WTC11 (cell line): ENCODE measurements at regions not wholly inside any gene's neighbourhood (a gene's known extent, or its start where the extent isn't known, plus 50 kb on each side); places are given as distances from the start of the nearest gene placed in this dataset.
"Not testable (repeated sequence)": the region's sequence is repeated elsewhere in the genome, so short reads cannot be mapped to it uniquely, and the experiment has no call there.

Experiments used
- ATAC-seq: fragments of 200-7000 bp; cut with Tn5 transposase; 2 replicates; pipeline ENCODE4 v1.10.0; 2021; ENCODE audit warnings: mild to moderate bottlenecking, moderate library complexity
- CTCF ChIA-PET: fragments of 300-600 bp; sonication (Branson Sonifier 250); formaldehyde crosslinking; loops from one replicate; lab custom pipeline; 2021; ENCODE audit warnings: antibody characterized with exemption; lab: Charles Lee
- POLR2A ChIA-PET: fragments of 350-600 bp; sonication (Branson Sonifier 250); formaldehyde crosslinking; loops from one replicate; lab custom pipeline; 2021; ENCODE audit warnings: antibody characterized with exemption; lab: Charles Lee
- DNase-seq: peaks from one replicate; pipeline ENCODE4 v3.0.0; 2021; ENCODE audit warnings: low spot score
- H3K27ac Mint-ChIP-seq: 2 replicates; pipeline ENCODE4 v1.8.0; 2021; ENCODE audit warnings: mixed read lengths
- H3K27me3 Mint-ChIP-seq: 2 replicates; pipeline ENCODE4 v1.8.0; 2021; ENCODE audit warnings: low read depth, mild to moderate bottlenecking, moderate library complexity, mixed read lengths
- H3K36me3 Mint-ChIP-seq: 2 replicates; pipeline ENCODE4 v1.8.0; 2021; ENCODE audit warnings: mixed read lengths
- H3K4me1 Mint-ChIP-seq: 2 replicates; pipeline ENCODE4 v1.8.0; 2022; ENCODE audit warnings: mixed read lengths
- H3K4me3 Mint-ChIP-seq: 2 replicates; pipeline ENCODE4 v1.8.0; 2021; ENCODE audit warnings: mild to moderate bottlenecking, moderate library complexity, mixed read lengths
- H3K9me3 Mint-ChIP-seq: 2 replicates; pipeline ENCODE4 v1.8.0; 2021; ENCODE audit warnings: mixed read lengths
- CREM ChIP-seq: sonication (generic); formaldehyde crosslinking; IDR thresholded peaks from 2 replicates; pipeline ENCODE4 v1.8.1; 2022; ENCODE audit warnings: mild to moderate bottlenecking, missing genetic modification reagents, moderate library complexity
- GRHL2 ChIP-seq: fragments of 250-450 bp; sonication (Bioruptor Pico); IDR thresholded peaks from 2 replicates; pipeline ENCODE4 v1.8.0; 2022; ENCODE audit warnings: mild to moderate bottlenecking, moderate library complexity; ENCODE audit not compliant: insufficient replicate concordance, severe bottlenecking
- HMGA2 ChIP-seq: fragments of 250-450 bp; sonication (Bioruptor Pico); IDR thresholded peaks from 2 replicates; pipeline ENCODE4 v1.4.0; 2021; ENCODE audit warnings: mild to moderate bottlenecking, moderate library complexity
- PRRX2 ChIP-seq: fragments of 250-450 bp; sonication (Bioruptor Pico); IDR thresholded peaks from 2 replicates; pipeline ENCODE4 v1.8.0; 2021; ENCODE audit warnings: mild to moderate bottlenecking
- TCF7 ChIP-seq: sonication (generic); formaldehyde crosslinking; IDR thresholded peaks from 2 replicates; pipeline ENCODE4 v1.8.0; 2022; ENCODE audit warnings: mild to moderate bottlenecking, low read depth, missing genetic modification reagents, moderate library complexity
- TP53 ChIP-seq: sonication (generic); formaldehyde crosslinking; IDR thresholded peaks from 2 replicates; pipeline ENCODE4 v1.8.1; 2023; ENCODE audit warnings: mild to moderate bottlenecking, missing genetic modification reagents
- ZBTB21 ChIP-seq: sonication (generic); formaldehyde crosslinking; IDR thresholded peaks from 2 replicates; pipeline ENCODE4 v1.8.1; 2023; ENCODE audit warnings: mild to moderate bottlenecking, missing genetic modification reagents, borderline replicate concordance
- ZNF396 ChIP-seq: fragments of 250-450 bp; sonication (Bioruptor Pico); IDR thresholded peaks from 2 replicates; pipeline ENCODE4 v1.8.0; 2021; ENCODE audit warnings: mild to moderate bottlenecking, moderate library complexity, borderline replicate concordance
- ZNF416 ChIP-seq: fragments of 250-450 bp; sonication (Bioruptor Pico); IDR thresholded peaks from 2 replicates; pipeline ENCODE4 v1.9.0; 2021; ENCODE audit warnings: mild to moderate bottlenecking, inconsistent platforms
- TF ChIP-seq, protein P1 (sequence below): sonication (generic); formaldehyde crosslinking; IDR thresholded peaks from 2 replicates; pipeline ENCODE4 v1.8.0; 2023; ENCODE audit warnings: missing genetic modification reagents, mild to moderate bottlenecking, borderline replicate concordance
- TF ChIP-seq, protein P2 (sequence below): sonication (generic); formaldehyde crosslinking; IDR thresholded peaks from 2 replicates; pipeline ENCODE4 v1.8.0; 2022; ENCODE audit warnings: mild to moderate bottlenecking, missing genetic modification reagents
- TF ChIP-seq, protein P3 (sequence below): sonication (generic); formaldehyde crosslinking; IDR thresholded peaks from 2 replicates; pipeline ENCODE4 v1.8.0; 2022; ENCODE audit warnings: mild to moderate bottlenecking, missing genetic modification reagents
- TF ChIP-seq, protein P4 (sequence below): sonication (generic); formaldehyde crosslinking; IDR thresholded peaks from 2 replicates; pipeline ENCODE4 v1.8.1; 2023; ENCODE audit warnings: mild to moderate bottlenecking, moderate library complexity, missing genetic modification reagents
- TF ChIP-seq, protein P5 (sequence below): sonication (generic); formaldehyde crosslinking; IDR thresholded peaks from 2 replicates; pipeline ENCODE4 v1.8.1; 2023; ENCODE audit warnings: mild to moderate bottlenecking, missing genetic modification reagents, moderate library complexity
- TF ChIP-seq, protein P6 (sequence below): fragments of 250-450 bp; sonication (Bioruptor Pico); IDR thresholded peaks from 2 replicates; pipeline ENCODE4 v1.9.0; 2021; ENCODE audit warnings: moderate library complexity, mild to moderate bottlenecking, inconsistent platforms, borderline replicate concordance
- TF ChIP-seq, protein P7 (sequence below): sonication (generic); formaldehyde crosslinking; IDR thresholded peaks from 2 replicates; pipeline ENCODE4 v1.8.1; 2022; ENCODE audit warnings: low read depth, missing genetic modification reagents, borderline replicate concordance
- TF ChIP-seq, protein P8 (sequence below): sonication (generic); formaldehyde crosslinking; IDR thresholded peaks from 2 replicates; pipeline ENCODE4 v1.8.1; 2022; ENCODE audit warnings: mild to moderate bottlenecking, missing genetic modification reagents, moderate library complexity, borderline replicate concordance

DNA sequence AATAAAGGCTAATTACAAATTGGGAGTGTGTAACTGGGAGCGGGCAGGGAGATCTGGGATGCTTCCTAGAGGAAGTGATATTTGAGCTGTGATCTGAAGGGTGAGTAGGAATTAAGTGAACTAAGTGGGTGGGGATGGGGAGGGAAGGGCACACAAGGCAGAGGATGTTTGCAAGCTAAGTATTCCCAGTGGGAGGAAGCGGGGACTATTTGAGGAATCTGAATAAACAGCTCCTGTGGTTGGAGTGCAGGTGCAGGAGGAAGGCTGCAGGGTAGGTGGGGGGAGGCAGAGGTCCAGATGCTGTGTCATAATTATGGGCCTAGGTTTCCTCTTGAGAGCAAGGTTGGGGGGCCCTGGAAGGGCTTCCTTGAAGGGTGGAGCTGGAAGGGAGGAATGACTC, 102.1 kb upstream of the HS3ST2 start (continued):
- TF ChIP-seq, protein P1, sequence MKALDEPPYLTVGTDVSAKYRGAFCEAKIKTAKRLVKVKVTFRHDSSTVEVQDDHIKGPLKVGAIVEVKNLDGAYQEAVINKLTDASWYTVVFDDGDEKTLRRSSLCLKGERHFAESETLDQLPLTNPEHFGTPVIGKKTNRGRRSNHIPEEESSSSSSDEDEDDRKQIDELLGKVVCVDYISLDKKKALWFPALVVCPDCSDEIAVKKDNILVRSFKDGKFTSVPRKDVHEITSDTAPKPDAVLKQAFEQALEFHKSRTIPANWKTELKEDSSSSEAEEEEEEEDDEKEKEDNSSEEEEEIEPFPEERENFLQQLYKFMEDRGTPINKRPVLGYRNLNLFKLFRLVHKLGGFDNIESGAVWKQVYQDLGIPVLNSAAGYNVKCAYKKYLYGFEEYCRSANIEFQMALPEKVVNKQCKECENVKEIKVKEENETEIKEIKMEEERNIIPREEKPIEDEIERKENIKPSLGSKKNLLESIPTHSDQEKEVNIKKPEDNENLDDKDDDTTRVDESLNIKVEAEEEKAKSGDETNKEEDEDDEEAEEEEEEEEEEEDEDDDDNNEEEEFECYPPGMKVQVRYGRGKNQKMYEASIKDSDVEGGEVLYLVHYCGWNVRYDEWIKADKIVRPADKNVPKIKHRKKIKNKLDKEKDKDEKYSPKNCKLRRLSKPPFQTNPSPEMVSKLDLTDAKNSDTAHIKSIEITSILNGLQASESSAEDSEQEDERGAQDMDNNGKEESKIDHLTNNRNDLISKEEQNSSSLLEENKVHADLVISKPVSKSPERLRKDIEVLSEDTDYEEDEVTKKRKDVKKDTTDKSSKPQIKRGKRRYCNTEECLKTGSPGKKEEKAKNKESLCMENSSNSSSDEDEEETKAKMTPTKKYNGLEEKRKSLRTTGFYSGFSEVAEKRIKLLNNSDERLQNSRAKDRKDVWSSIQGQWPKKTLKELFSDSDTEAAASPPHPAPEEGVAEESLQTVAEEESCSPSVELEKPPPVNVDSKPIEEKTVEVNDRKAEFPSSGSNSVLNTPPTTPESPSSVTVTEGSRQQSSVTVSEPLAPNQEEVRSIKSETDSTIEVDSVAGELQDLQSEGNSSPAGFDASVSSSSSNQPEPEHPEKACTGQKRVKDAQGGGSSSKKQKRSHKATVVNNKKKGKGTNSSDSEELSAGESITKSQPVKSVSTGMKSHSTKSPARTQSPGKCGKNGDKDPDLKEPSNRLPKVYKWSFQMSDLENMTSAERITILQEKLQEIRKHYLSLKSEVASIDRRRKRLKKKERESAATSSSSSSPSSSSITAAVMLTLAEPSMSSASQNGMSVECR (CRISPR knock-in tag): no peak
- TF ChIP-seq HMGA2 (CRISPR knock-in tag): no peak

DNA sequence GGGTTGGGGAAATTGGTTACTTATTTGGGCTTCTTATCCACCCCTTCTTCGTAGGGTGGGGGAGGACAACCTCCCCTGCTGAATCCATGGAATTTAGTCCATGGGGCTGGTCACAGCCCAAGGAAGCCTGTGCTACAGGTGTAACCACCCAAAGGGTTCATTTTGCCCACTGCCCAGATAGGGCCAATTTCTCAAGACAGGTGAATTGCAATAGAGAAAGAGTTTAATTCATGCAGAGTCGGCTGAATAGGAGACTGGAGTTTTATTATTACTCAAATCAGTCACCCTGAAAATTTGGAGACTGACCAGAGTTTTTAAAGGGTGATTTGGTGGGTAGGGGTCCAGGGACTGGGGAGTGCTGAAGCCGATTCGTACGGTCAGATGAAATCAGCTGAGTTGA, 101.5 kb upstream of the HS3ST2 start:
- DNase-seq (no peak), ATAC-seq (no peak)
- ChIA-PET CTCF (no interaction called here), POLR2A (no interaction called here)
- H3K9me3 Mint-ChIP-seq: peaks cover 37% of the 10 kb centered on the region
- no peak overlapping the region for H3K27ac Mint-ChIP-seq
- no peak overlapping the region for H3K4me3 Mint-ChIP-seq
- H3K27me3 Mint-ChIP-seq: peaks cover 3% of the 10 kb centered on the region
- TF ChIP-seq ZNF396: no peak
- TF ChIP-seq TCF7: no peak
- TF ChIP-seq, protein P2, sequence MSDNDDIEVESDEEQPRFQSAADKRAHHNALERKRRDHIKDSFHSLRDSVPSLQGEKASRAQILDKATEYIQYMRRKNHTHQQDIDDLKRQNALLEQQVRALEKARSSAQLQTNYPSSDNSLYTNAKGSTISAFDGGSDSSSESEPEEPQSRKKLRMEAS (CRISPR knock-in tag): no peak
- TF ChIP-seq GRHL2 (CRISPR knock-in tag): no peak
- TF ChIP-seq CREM (CRISPR knock-in tag): no peak
- TF ChIP-seq, protein P3, sequence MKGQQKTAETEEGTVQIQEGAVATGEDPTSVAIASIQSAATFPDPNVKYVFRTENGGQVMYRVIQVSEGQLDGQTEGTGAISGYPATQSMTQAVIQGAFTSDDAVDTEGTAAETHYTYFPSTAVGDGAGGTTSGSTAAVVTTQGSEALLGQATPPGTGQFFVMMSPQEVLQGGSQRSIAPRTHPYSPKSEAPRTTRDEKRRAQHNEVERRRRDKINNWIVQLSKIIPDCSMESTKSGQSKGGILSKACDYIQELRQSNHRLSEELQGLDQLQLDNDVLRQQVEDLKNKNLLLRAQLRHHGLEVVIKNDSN (CRISPR knock-in tag): no peak
- TF ChIP-seq ZBTB21 (CRISPR knock-in tag): no peak
- TF ChIP-seq, protein P4, sequence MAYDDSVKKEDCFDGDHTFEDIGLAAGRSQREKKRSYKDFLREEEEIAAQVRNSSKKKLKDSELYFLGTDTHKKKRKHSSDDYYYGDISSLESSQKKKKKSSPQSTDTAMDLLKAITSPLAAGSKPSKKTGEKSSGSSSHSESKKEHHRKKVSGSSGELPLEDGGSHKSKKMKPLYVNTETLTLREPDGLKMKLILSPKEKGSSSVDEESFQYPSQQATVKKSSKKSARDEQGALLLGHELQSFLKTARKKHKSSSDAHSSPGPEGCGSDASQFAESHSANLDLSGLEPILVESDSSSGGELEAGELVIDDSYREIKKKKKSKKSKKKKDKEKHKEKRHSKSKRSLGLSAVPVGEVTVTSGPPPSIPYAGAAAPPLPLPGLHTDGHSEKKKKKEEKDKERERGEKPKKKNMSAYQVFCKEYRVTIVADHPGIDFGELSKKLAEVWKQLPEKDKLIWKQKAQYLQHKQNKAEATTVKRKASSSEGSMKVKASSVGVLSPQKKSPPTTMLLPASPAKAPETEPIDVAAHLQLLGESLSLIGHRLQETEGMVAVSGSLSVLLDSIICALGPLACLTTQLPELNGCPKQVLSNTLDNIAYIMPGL (CRISPR knock-in tag): no peak
- TF ChIP-seq, protein P5, sequence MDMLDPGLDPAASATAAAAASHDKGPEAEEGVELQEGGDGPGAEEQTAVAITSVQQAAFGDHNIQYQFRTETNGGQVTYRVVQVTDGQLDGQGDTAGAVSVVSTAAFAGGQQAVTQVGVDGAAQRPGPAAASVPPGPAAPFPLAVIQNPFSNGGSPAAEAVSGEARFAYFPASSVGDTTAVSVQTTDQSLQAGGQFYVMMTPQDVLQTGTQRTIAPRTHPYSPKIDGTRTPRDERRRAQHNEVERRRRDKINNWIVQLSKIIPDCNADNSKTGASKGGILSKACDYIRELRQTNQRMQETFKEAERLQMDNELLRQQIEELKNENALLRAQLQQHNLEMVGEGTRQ (CRISPR knock-in tag): no peak
- TF ChIP-seq, protein P6, sequence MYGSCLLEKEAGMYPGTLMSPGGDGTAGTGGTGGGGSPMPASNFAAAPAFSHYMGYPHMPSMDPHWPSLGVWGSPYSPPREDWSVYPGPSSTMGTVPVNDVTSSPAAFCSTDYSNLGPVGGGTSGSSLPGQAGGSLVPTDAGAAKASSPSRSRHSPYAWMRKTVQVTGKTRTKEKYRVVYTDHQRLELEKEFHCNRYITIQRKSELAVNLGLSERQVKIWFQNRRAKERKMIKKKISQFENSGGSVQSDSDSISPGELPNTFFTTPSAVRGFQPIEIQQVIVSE: no peak
- TF ChIP-seq, protein P7, sequence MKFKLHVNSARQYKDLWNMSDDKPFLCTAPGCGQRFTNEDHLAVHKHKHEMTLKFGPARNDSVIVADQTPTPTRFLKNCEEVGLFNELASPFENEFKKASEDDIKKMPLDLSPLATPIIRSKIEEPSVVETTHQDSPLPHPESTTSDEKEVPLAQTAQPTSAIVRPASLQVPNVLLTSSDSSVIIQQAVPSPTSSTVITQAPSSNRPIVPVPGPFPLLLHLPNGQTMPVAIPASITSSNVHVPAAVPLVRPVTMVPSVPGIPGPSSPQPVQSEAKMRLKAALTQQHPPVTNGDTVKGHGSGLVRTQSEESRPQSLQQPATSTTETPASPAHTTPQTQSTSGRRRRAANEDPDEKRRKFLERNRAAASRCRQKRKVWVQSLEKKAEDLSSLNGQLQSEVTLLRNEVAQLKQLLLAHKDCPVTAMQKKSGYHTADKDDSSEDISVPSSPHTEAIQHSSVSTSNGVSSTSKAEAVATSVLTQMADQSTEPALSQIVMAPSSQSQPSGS (CRISPR knock-in tag): no peak
- TF ChIP-seq ZNF416 (CRISPR knock-in tag): no peak
- TF ChIP-seq PRRX2 (CRISPR knock-in tag): no peak
- TF ChIP-seq, protein P8, sequence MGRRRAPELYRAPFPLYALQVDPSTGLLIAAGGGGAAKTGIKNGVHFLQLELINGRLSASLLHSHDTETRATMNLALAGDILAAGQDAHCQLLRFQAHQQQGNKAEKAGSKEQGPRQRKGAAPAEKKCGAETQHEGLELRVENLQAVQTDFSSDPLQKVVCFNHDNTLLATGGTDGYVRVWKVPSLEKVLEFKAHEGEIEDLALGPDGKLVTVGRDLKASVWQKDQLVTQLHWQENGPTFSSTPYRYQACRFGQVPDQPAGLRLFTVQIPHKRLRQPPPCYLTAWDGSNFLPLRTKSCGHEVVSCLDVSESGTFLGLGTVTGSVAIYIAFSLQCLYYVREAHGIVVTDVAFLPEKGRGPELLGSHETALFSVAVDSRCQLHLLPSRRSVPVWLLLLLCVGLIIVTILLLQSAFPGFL (CRISPR knock-in tag): no peak
- TF ChIP-seq TP53 (CRISPR knock-in tag): no peak
- peaks cover 4% of the 10 kb centered on the region; the same call in 1 of the 2 replicates for H3K4me1 Mint-ChIP-seq
- H3K36me3 Mint-ChIP-seq: peaks cover 26% of the 10 kb centered on the region

DNA sequence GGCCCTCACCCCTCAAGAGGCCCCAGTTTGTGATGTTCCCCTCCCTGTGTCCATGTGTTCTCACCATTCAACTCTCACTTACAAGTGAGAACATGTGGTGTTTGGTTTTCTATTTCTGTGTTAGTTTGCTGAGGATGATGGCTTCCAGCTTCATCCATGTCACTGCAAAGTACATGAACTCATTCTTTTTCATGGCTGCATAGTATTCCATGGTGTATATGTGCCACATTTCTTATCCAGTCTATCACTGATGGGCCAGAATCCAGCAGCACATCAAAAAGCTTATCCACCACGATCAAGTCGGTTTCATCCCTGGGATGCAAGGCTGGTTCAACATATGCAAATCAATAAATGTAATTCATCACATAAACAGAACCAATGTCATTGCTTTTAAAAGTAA, 95.4 kb upstream of the HS3ST2 start:
- H3K27me3 Mint-ChIP-seq, ATAC-seq, H3K36me3 Mint-ChIP-seq, POLR2A ChIA-PET, H3K4me3 Mint-ChIP-seq, DNase-seq, H3K4me1 Mint-ChIP-seq, H3K27ac Mint-ChIP-seq: not testable (repeated sequence)
- CTCF ChIA-PET: interaction anchor here (1.6 kb wide), 1 partner anchor 94 kb away, joined by 4 read pairs; no protein-coding TSS in a partner anchor
- H3K9me3 Mint-ChIP-seq: peaks cover 25% of the 10 kb centered on the region
